ENCODE measurements at regions not wholly inside any gene's neighbourhood (a gene's known extent, or its start where the extent isn't known, plus 50 kb on each side); places are given as distances from the start of the nearest gene placed in this dataset.

DNA sequence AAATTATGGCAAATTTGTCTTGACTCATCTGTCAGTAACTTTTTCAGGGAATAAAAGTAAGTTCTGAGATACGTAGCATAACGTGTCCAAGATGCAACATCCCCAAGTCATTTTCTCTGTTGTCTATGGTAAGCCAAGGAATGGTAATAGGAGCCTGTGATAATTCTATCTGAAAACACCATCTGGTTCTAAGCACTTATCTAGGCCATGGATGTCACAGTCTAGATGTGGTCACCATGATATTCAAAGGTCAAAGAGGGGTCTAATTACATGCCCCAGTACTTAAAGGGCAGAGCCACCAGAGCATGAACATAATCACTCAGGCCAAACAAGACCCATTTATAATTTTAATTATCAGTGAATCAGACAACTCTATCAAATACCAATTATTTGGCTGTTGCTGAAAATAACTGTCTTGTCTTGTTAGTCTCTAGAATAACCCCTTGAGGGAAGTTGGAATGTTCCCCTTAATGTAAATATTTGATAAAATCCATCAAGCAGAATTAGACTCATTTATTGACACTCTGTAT, 225.1 kb upstream of the MPPED2 start:
- POLR2A ChIA-PET: no interaction called here

DNA sequence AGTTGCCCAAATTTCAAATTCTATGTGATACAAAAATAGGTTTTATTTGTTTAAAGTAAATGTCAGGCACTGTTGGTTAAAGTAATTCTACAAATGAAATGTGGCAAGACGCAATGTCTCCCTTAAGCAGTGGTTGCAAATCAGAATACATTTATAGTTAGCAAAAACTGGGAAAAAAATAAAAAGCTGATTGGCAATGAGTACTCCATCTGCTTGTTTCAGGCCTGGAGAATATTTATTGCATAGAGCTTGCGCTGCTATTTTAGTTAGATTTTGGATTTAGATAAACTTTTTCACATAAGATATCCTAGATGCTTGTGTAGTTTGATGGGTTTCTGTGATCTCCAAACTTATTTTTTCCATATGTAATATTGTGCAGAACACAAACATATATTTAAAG, 224.0 kb upstream of the MPPED2 start:
- CTCF ChIA-PET: no interaction called here
- POLR2A ChIA-PET: no interaction called here

More for the DNA sequence above, 225.1 kb upstream of the MPPED2 start:
- CTCF ChIA-PET: no interaction called here

- ChIA-PET CTCF (no interaction called here), POLR2A (no interaction called here)
Observed at GRCh38 chr11:30801357-30801756, 215.2 kb upstream of the MPPED2 start.

- ChIA-PET POLR2A (no interaction called here), CTCF (no interaction called here)
Observed at GRCh38 chr11:30800904-30801303, 214.8 kb upstream of the MPPED2 start.

DNA sequence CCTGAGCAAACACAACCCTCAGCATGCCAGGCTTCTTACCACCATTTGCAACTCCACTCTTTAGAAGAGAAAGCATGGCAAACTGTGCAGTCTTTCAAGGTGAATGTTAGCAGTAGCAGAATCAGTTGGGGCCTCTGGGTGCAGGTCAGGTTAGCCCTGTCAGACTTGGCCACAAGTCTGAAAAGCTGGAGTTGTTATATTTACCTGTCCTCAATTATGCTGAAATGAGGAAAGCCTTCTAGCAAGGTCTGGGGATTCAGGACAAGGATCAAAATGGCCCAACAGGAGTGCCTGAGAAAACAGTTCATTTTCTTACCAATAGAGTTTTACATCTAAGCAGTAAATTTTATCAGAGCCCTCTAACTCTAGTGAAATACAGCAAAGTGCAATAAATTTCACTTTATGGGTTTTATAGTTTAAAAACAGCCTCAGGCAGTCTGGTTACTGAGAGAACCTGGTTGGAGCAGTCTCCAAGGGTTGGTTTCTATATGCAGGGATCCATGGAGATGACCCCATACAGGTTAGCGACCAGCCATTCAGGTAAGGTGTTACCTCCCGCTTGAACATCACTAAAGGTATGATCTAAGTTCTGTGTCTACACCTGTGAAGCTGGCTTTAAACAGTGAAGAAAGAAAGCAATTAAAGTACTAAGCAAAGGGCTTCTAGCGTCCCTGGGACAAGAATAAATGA, 212.5 kb upstream of the MPPED2 start:
- ChIA-PET POLR2A (no interaction called here), CTCF (no interaction called here)

DNA sequence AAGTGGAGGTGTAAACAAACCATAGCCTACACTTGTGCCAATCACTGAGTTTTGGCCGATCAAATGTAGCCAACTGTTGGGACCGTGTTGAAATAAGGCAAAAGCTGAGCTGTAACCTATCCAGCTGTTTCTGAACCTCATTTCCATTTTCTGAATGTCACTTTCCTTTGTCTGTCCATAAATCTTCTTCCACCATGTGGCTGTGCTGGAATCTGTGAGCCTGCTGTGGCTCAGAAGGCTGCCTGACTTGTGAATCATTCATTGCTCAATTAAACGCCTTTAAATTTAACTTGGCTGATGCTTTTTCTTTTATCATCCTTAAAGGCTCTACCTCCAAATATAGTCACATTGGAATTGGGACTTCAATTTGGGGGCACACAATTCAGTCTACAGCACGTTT, 203.1 kb upstream of the MPPED2 start:
- ChIA-PET CTCF (no interaction called here), POLR2A (no interaction called here)

GRCh38 chr11:30788849-30789248, 202.7 kb upstream of the MPPED2 start:
- POLR2A ChIA-PET: no interaction called here
- CTCF ChIA-PET: no interaction called here

DNA sequence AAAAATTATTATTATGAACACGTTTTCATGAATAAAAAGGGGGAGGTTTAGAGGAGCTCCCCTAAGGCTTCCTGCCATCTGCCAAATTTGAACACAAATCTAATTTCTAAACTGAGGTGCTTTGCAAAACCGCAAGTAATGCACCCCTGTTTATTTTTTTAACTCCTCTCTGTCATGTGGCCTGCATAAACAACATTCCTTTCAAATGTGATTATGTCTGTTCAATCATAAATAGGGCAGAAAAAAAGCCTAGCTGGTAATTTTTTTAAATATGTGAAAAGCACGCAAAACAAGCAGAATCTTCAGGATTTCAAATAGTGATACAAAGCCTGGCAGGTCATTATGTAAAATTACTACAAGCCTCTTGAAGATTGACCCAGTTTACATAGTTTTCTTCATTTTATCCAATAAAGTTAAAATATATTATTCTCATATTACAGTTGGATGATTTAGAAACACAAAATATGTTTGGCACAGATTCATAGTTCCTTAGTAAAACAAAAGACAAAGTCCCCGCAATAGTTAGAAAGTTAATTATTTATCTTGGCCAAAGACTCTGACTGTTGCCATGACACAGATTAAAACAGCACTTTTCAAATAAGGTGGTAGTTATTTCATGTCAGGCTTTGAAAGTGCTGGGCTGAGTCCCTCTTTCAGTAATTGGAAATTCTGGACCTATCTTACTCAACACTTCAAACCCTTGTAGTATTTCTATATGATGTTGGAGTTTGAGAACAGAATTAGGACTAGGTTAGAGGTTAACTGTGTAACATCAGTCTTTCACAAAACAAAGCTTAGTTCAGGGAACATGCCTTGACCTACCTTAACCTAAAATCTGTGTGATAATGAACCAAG, 200.3 kb upstream of the MPPED2 start:
- POLR2A ChIA-PET: no interaction called here
- CTCF ChIA-PET: no interaction called here

DNA sequence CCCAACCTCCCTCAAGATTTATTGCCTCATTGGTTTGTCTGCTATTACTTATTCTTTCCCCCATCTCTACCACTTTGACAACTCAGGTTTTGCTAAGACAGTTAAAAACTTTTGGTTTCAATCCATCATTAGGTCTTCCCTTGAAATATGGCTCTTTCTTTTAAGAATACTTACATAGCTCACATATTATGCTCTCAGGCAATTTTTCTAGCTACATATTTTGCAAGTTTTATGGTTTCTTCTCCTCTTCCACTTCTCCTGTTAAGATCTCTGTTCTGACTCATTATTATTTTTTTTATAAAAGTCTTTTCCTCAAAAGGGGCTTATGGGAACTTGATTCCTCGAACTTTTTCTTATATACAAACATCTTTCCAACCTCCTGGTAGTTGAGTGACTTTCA, 192.4 kb upstream of the MPPED2 start:
- ChIA-PET POLR2A (no interaction called here), CTCF (no interaction called here)

GRCh38 chr11:30775233-30775522, 189.0 kb upstream of the MPPED2 start:
- CTCF ChIA-PET: no interaction called here
- POLR2A ChIA-PET: no interaction called here

DNA sequence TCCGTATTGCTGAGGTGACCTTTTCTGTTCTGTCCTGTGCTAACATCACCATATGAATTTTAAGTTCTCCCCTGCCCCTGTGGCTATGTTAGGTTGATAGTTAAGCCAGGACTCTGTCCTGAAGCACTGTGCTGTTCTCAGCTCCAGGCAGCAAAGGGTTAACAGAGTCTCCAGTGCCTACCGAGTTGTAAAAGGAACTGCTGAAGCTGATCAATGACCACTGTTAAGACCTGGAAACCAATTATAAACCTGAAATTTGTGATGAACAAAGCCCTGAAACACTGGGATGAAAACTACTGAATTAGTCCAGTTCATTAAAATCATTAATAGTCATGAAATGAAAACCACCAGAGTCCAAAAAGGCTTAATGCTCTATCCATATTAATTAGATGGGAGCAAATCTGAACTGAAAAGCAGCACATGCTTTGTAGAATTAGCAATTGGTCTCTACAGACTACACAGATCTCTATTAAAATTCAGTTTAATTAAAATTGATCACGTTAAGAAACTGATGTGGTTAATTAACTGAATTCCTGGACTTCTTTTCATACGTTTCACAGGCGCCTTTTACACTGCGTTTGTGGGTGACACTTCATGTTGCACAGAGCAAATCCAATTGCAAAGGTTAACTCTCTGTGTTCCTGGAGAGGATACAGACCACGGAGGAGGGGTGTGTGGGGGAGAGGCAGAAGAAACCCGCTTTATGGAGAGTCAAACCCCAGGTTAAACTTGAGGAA, 188.5 kb upstream of the MPPED2 start:
- POLR2A ChIA-PET: no interaction called here
- CTCF ChIA-PET: no interaction called here

DNA sequence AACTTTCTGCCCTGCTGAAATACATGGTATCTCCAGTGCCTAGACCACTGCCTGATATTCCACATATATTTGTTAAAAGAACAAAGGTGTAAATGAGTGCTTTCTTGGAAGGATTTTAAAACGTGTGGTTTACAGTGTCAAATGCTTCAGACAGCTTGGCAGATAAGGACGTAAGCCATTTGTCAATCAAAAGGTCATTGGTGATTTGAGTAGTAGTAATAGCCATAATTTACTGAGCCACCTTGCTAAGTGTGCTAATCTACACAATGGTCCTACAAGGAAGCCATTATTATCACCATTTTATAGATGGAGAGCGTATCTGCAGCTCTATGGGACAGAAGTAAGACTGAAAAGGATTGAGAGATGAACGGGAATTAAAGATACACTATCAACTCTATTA, 186.8 kb upstream of the MPPED2 start:
- POLR2A ChIA-PET: no interaction called here
- CTCF ChIA-PET: no interaction called here

DNA sequence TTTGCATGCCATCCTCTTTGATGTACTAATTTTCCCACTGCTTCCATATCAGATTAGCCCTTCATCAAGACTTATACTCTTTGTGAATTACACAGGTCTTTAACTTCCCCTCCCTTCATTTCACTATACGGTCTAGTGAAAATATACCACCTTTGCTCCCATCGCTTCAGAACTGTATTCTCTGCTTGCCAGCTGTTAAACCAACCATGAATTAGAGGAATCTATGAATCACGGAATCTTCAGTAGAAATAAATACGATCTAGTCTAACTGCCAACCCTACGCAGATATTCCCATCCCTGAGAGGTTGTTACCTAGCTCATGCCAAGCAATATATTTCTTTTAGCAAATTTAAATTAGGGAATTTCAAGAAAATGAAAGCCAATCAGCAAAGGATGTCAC, 177.8 kb upstream of the MPPED2 start:
- POLR2A ChIA-PET: no interaction called here
- CTCF ChIA-PET: no interaction called here

GRCh38 chr11:30762188-30762587, 176.0 kb upstream of the MPPED2 start:
- ChIA-PET CTCF (no interaction called here), POLR2A (no interaction called here)

DNA sequence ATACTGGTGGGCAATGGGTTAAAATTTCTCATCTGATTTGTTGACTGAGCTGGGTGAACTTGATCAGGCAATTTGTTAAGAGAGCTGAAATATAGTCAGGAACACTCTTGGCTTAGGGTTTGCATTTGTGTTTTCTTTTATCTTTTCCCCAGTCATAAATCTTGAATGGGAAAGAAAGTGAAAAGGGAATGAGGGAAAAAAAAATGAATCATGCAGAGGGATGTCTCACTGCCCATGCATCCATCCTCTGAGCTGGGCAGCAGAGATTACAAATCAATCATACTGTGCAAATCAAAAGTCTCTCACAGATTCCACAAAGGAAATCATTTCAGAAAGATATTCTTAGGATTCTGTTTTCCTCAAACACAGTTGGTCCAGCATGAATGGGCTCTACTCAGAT, 174.2 kb upstream of the MPPED2 start:
- ChIA-PET CTCF (no interaction called here), POLR2A (no interaction called here)

GRCh38 chr11:30758946-30759504, 172.9 kb upstream of the MPPED2 start:
- ChIA-PET POLR2A (no interaction called here), CTCF (no interaction called here)

DNA sequence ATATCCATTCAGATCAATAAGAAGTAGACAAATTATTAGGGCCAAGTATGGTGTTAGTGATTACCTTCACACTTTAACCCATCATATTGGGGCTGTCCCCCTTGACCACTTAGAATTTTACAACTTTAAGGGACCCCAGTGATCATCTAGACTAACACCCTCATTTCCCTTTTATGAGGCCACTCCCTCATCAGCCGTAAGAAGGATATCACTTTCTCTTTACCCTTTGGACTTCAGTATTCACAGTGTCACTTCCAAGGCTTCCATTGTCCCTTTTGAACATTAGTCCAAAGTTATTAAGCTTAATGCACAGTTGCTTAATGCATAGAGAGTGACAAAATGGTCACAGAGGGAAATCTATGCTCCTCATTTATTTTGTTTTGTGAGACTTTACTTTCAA, 172.4 kb upstream of the MPPED2 start:
- ChIA-PET CTCF (no interaction called here), POLR2A (no interaction called here)

DNA sequence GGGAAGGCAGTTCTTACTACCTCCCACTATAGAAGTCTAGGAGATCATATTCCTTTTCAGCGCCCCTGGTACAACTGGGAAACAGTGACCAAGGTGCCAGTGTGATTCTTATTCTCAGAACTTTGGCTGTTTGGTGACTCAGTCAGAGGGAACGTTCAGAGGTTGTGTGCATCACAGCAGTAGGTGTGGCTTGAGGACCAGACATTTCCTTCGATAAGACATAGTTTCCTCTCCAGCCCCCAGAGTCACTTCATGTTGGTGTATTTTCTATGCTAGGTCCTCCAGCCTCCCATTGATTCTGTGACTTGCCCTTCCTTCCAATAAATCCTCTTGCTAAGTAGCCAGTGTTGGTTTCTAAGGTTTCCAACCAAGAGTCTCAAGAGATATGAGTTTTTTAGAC, 171.9 kb upstream of the MPPED2 start:
- ChIA-PET CTCF (interaction anchor here (0.6 kb wide), 1 partner anchor 42 kb away, joined by 3 read pairs; no protein-coding TSS in a partner anchor), POLR2A (no interaction called here)

GRCh38 chr11:30753994-30754393, 167.8 kb upstream of the MPPED2 start:
- CTCF ChIA-PET: no interaction called here
- POLR2A ChIA-PET: no interaction called here

GRCh38 chr11:30753504-30753903, 167.4 kb upstream of the MPPED2 start:
- CTCF ChIA-PET: no interaction called here

DNA sequence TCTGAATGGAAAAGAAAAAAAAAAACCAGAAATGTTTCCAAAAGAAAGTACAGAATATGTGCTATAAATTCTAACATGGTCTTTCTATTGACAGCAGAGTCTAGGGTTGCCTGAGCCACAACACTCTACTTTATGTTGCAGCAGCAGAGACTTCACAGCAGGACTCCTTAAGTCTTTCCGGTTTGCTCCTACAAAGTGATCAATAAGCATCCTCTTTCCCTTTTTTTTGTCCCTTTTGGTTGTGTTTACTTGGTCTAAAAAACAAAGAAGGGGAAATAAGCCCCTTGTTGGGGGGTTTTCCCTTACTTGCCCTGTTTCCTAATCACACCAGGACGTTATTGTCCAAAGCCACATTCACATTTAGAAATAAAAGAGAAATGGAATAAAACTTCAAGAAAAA, 163.1 kb upstream of the MPPED2 start:
- POLR2A ChIA-PET: no interaction called here
- CTCF ChIA-PET: no interaction called here

More at GRCh38 chr11:30753504-30753903, 167.4 kb upstream of the MPPED2 start:
- POLR2A ChIA-PET: no interaction called here

Data from activated CD8-positive, alpha-beta memory T cell treated with anti-CD3 and anti-CD28 coated beads for 36 hours (primary cell).